Kidney (tissue), 13 donors: ENCODE measurements at regions not wholly inside any gene's neighbourhood (a gene's known extent, or its start where the extent isn't known, plus 50 kb on each side); places are given as distances from the start of the nearest gene placed in this dataset.

Source experiments
- DNase-seq, 5 donors: peaks; one replicate each; pipeline ENCODE4 v3.0.0-alpha.2; 2013 to 2020
- FAIRE-seq: peaks from 2 replicates; lab custom pipeline; 2012; peaks lifted over from hg19 to GRCh38; lab: Jason Lieb, UNC
- H3K27ac ChIP-seq, 2 donors: one replicate each; pipeline ENCODE4 v1.7.0; 2013; ENCODE audit warnings: low read depth in 2 of 2, low read length in 2 of 2, inconsistent platforms in 1 of 2
- H3K27me3 ChIP-seq: one replicate; pipeline ENCODE4 v1.7.1; 2013; ENCODE audit warnings: low read length, inconsistent platforms; ENCODE audit not compliant: control insufficient read depth, insufficient read depth
- H3K36me3 ChIP-seq, 3 donors: one replicate each; pipeline versions ENCODE4 v1.7.0 to v1.7.1; 2013; ENCODE audit warnings: low read length in 3 of 3, control low read depth in 1 of 3, inconsistent platforms in 1 of 3; ENCODE audit not compliant: insufficient read depth in 3 of 3, control insufficient read depth in 2 of 3
- H3K4me1 ChIP-seq, 3 donors: one replicate each; pipeline versions ENCODE4 v1.7.0 to v1.7.1; 2013; ENCODE audit warnings: low read length in 3 of 3, inconsistent platforms in 1 of 3, low read depth in 1 of 3; ENCODE audit not compliant: control insufficient read depth in 2 of 3, insufficient read depth in 2 of 3
- H3K4me3 ChIP-seq, 3 donors: one replicate each; pipeline versions ENCODE4 v1.7.0 to v1.8.1; 2013; ENCODE audit warnings: low read length in 3 of 3, control low read depth in 1 of 3, inconsistent platforms in 1 of 3
- H3K9ac ChIP-seq, 3 donors: one replicate each; pipeline versions ENCODE4 v1.7.0 to v1.7.1; 2013; ENCODE audit warnings: low read length in 3 of 3, control low read depth in 1 of 3, inconsistent platforms in 1 of 3
- H3K9me3 ChIP-seq, 3 donors: one replicate each; pipeline versions ENCODE4 v1.7.0 to v1.7.1; 2013; ENCODE audit warnings: low read length in 3 of 3, control low read depth in 1 of 3, inconsistent platforms in 1 of 3; ENCODE audit not compliant: control insufficient read depth in 2 of 3, insufficient read depth in 1 of 3
- intact Hi-C: fragments of 100-400 bp; cut with DNase I; formaldehyde crosslinking; loops from one replicate; pipeline ENCODE4 v1.11.1; 2022
- TF ChIP-seq, protein P1 (sequence below): IDR thresholded peaks from 3 replicates; pipeline ENCODE4 v1.5.1; 2012; ENCODE audit warnings: mild to moderate bottlenecking, moderate library complexity, borderline replicate concordance; ENCODE audit not compliant: insufficient read depth; ENCODE audit errors: extremely low read depth
- donor health status: control.
- donor health status: control.
- donor health status: control.
- donor health status: control.
- donor health status: control.
- donor health status: DM: yes; HTN: yes; CAD: no.
- donor health status: Normal renal cell carcinoma (clear cell type).

DNA sequence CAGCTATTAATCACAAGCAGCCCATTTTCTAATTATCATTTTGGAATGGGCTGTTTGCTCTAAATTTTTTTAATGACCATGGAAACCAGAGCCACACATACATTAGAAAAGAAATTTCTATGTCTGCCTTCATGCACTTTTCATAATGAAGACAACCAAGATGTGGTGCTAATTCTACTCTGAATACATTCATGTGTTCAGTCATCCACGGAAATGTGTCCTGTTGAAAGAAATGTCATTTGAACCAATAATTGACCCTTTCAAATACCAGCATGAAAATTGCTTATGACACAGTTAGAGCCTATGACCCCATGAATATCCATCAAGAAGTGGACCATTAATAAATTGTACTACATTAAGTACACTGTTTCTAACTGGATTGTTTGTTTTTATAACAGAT, 99.7 kb upstream of the KCNA4 start:
- FAIRE-seq (no peak), DNase-seq (no peak)
- H3K36me3 ChIP-seq, result no peaks in the 10 kb centered on the region
- no peaks in the 10 kb centered on the region for H3K9me3 ChIP-seq
- intact Hi-C loops, result no loop called here
- no peak overlapping the region for H3K27ac ChIP-seq
- TF ChIP-seq, protein P1, sequence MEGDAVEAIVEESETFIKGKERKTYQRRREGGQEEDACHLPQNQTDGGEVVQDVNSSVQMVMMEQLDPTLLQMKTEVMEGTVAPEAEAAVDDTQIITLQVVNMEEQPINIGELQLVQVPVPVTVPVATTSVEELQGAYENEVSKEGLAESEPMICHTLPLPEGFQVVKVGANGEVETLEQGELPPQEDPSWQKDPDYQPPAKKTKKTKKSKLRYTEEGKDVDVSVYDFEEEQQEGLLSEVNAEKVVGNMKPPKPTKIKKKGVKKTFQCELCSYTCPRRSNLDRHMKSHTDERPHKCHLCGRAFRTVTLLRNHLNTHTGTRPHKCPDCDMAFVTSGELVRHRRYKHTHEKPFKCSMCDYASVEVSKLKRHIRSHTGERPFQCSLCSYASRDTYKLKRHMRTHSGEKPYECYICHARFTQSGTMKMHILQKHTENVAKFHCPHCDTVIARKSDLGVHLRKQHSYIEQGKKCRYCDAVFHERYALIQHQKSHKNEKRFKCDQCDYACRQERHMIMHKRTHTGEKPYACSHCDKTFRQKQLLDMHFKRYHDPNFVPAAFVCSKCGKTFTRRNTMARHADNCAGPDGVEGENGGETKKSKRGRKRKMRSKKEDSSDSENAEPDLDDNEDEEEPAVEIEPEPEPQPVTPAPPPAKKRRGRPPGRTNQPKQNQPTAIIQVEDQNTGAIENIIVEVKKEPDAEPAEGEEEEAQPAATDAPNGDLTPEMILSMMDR, result no peak
- no peak overlapping the region for H3K4me3 ChIP-seq
- no peaks in the 10 kb centered on the region for H3K4me1 ChIP-seq
- no peak overlapping the region for H3K9ac ChIP-seq
- H3K27me3 ChIP-seq, result no peaks in the 10 kb centered on the region

DNA sequence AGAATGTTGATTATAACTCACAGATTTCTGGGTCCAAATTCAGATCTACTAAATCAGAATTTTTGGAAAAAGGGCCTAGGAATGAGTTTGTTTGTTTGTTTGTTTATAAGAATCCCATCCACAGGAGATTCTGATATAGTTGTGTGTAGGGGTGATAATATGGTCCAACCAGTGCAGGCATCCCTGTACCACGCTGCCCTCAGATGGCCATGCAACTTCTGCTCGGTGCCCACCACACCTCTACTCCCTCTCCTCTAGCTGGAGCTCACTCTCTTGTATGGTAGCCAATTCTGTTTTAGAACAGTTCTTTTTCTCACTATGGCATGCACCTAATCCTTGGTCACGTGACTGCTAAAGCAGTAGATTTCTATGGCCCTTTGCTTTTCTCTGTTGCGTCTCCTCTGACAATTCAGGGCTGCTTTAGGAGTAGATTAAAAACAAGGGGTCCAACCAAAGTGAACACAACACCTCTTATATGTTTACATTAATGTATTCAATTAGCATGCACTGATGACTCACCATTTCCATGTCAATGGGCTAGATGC, 103.3 kb upstream of the KCNA4 start:
- H3K27me3 ChIP-seq, result no peaks in the 10 kb centered on the region
- no peak overlapping the region for H3K4me3 ChIP-seq
- no peak overlapping the region for H3K27ac ChIP-seq
- DNase-seq (no peak), FAIRE-seq (no peak)
- no peaks in the 10 kb centered on the region for H3K36me3 ChIP-seq
- H3K9me3 ChIP-seq, result no peaks in the 10 kb centered on the region
- H3K9ac ChIP-seq, result no peak overlapping the region
- H3K4me1 ChIP-seq, result no peaks in the 10 kb centered on the region
- intact Hi-C loops, result no loop called here
- TF ChIP-seq, protein P1, result no peak

DNA sequence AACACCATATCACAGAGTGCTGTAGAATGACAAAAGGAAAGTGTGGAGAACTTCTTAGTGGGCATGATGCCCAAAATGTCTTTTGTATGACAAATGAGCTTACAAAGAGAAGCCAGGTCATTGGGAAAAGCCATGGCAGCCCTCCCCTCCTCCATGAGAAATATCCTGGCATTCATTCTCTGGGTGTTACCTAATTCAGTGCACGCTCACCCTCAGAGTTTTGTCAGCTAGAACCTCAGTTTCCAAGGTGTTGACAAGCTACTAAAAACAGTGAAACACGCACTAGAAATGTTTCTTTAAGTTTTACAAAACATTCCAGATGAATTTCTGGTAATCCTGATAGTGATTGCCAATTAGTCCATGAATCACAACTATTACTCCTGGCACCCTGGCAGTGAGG, 105.4 kb upstream of the FSHB start:
- Histone ChIP-seq H3K27me3 (no peaks in the 10 kb centered on the region), H3K9me3 (no peaks in the 10 kb centered on the region), H3K4me1 (no peaks in the 10 kb centered on the region), H3K36me3 (no peaks in the 10 kb centered on the region), H3K9ac (no peak overlapping the region), H3K4me3 (no peak overlapping the region), H3K27ac (no peak overlapping the region)
- intact Hi-C loops, result no loop called here
- no peak for FAIRE-seq
- TF ChIP-seq, protein P1, result no peak
- DNase-seq, result no peak
